Osteocyte (in vitro differentiated cells): ENCODE measurements at regions not wholly inside any gene's neighbourhood (a gene's known extent, or its start where the extent isn't known, plus 50 kb on each side); places are given as distances from the start of the nearest gene placed in this dataset.

Source experiments
- DNase-seq: peaks from one replicate; pipeline ENCODE4 v3.0.0; 2021; ENCODE audit warnings: mixed read lengths; ENCODE audit not compliant: unreplicated experiment; ENCODE audit errors: extremely low spot score
- H3K27ac Mint-ChIP-seq: one replicate; pipeline ENCODE4 v1.8.0; 2021; ENCODE audit warnings: mild to moderate bottlenecking, mixed read lengths; ENCODE audit not compliant: unreplicated experiment
- H3K27me3 Mint-ChIP-seq: one replicate; pipeline ENCODE4 v1.8.0; 2021; ENCODE audit warnings: mixed read lengths; ENCODE audit not compliant: unreplicated experiment
- H3K36me3 Mint-ChIP-seq: one replicate; pipeline ENCODE4 v1.8.0; 2021; ENCODE audit warnings: mixed read lengths; ENCODE audit not compliant: unreplicated experiment
- H3K4me1 Mint-ChIP-seq: one replicate; pipeline ENCODE4 v1.8.0; 2021; ENCODE audit warnings: mixed read lengths; ENCODE audit not compliant: unreplicated experiment
- H3K4me3 Mint-ChIP-seq: one replicate; pipeline ENCODE4 v1.8.0; 2021; ENCODE audit warnings: mild to moderate bottlenecking, moderate library complexity, mixed read lengths; ENCODE audit not compliant: unreplicated experiment
- H3K9me3 Mint-ChIP-seq: one replicate; pipeline ENCODE4 v1.8.0; 2021; ENCODE audit warnings: mixed read lengths; ENCODE audit not compliant: unreplicated experiment
- TF ChIP-seq, protein P1 (sequence below): fragments of 200-600 bp; sonication (generic); IDR thresholded peaks from 2 replicates; pipeline ENCODE4 v1.5.0; 2021; ENCODE audit warnings: antibody characterized with exemption, mild to moderate bottlenecking, moderate library complexity

DNA sequence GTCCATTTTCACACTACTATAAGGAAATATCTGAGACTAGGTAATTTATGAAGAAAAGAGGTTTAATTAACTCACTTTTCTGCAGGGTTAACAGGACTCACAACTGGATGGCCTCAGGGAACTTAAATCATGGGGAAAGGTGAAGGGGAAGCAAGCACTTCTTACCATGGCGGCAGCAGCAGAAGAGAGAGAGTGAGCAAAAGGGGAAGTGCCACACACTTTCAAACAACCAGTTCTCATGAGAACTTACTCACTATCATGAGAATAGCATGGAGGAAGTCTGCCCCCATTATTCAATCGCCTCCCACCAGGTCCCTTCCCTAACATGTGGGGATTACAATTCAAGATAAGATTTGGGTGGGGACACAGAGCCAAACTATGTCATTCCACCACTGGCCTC lies 55.1 kb upstream of the NETO1 start:
- no peaks in the 10 kb centered on the region for H3K27me3 Mint-ChIP-seq
- no peaks in the 10 kb centered on the region for H3K4me1 Mint-ChIP-seq
- no peak for DNase-seq
- H3K27ac Mint-ChIP-seq = no peak overlapping the region
- peaks cover 57% of the 10 kb centered on the region for H3K9me3 Mint-ChIP-seq
- TF ChIP-seq, protein P1, sequence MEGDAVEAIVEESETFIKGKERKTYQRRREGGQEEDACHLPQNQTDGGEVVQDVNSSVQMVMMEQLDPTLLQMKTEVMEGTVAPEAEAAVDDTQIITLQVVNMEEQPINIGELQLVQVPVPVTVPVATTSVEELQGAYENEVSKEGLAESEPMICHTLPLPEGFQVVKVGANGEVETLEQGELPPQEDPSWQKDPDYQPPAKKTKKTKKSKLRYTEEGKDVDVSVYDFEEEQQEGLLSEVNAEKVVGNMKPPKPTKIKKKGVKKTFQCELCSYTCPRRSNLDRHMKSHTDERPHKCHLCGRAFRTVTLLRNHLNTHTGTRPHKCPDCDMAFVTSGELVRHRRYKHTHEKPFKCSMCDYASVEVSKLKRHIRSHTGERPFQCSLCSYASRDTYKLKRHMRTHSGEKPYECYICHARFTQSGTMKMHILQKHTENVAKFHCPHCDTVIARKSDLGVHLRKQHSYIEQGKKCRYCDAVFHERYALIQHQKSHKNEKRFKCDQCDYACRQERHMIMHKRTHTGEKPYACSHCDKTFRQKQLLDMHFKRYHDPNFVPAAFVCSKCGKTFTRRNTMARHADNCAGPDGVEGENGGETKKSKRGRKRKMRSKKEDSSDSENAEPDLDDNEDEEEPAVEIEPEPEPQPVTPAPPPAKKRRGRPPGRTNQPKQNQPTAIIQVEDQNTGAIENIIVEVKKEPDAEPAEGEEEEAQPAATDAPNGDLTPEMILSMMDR = no peak
- H3K4me3 Mint-ChIP-seq = no peak overlapping the region
- no peaks in the 10 kb centered on the region for H3K36me3 Mint-ChIP-seq
